Panc1 (cell line): ENCODE measurements at regions not wholly inside any gene's neighbourhood (a gene's known extent, or its start where the extent isn't known, plus 50 kb on each side); places are given as distances from the start of the nearest gene placed in this dataset.

Experiments used
- POLR2AphosphoS5 ChIP-seq: IDR thresholded peaks from 2 replicates; pipeline ENCODE4 v1.6.1; 2012; ENCODE audit warnings: mild to moderate bottlenecking, low read depth, low read length, moderate library complexity
- SIN3A ChIP-seq: IDR thresholded peaks from 2 replicates; pipeline ENCODE4 v1.6.1; 2012; ENCODE audit warnings: low read depth, mild to moderate bottlenecking, low read length, moderate library complexity, borderline replicate concordance; ENCODE audit not compliant: insufficient read depth
- TCF7L2 ChIP-seq: IDR thresholded peaks from 2 replicates; pipeline ENCODE4 v1.6.1; 2011; ENCODE audit warnings: mild to moderate bottlenecking, low read depth, low read length, inconsistent platforms
- TF ChIP-seq, protein P1 (sequence below): fragments of 450-650 bp; IDR thresholded peaks from 2 replicates; pipeline ENCODE4 v1.5.1; 2017; ENCODE audit warnings: mild to moderate bottlenecking
- TF ChIP-seq, protein P2 (sequence below), 2 experiments: IDR thresholded peaks; 2 replicates each; pipeline ENCODE4 v1.6.1; 2011 to 2012; ENCODE audit warnings: low read depth in 2 of 2, control low read depth in 1 of 2, low read length in 1 of 2, mild to moderate bottlenecking in 1 of 2, moderate library complexity in 1 of 2; ENCODE audit not compliant: insufficient read depth in 1 of 2

DNA sequence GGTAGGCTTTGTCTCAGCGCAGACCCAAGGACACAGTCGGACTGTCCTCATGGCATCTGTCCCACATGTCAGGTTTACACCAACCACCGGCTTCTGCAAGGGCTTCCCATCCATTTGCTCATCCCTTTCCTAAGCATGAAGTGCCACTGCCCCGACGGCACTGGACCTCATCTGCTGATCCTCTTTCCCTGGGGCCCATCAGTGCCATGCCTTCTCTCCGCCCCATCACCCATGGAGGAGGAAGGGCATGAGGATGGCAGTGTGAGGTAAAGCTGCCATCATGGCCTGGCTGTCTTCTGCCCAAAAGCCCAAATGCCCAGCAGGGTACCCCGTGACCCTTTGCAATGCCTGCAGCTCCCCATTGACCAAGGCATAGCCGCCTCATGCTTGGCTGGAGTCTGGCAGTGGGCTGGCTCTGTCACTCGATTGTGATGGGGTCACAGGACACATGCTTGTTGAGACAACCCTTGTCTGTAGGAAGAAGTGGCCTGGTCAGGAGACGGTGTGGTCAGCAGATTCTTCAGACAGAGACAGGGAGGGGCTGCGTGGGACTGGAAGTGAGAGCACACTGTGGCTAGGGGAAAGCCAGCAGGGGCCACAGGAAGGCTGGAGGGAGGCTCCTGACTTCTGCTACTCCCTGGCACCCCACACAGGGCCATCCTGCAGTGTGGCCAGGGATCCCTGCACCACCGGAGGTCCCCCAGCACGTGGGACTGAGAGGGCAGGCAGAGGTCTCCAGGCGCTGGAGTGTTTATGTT, 493.7 kb upstream of the HS6ST1 start:
- TF ChIP-seq, protein P1, sequence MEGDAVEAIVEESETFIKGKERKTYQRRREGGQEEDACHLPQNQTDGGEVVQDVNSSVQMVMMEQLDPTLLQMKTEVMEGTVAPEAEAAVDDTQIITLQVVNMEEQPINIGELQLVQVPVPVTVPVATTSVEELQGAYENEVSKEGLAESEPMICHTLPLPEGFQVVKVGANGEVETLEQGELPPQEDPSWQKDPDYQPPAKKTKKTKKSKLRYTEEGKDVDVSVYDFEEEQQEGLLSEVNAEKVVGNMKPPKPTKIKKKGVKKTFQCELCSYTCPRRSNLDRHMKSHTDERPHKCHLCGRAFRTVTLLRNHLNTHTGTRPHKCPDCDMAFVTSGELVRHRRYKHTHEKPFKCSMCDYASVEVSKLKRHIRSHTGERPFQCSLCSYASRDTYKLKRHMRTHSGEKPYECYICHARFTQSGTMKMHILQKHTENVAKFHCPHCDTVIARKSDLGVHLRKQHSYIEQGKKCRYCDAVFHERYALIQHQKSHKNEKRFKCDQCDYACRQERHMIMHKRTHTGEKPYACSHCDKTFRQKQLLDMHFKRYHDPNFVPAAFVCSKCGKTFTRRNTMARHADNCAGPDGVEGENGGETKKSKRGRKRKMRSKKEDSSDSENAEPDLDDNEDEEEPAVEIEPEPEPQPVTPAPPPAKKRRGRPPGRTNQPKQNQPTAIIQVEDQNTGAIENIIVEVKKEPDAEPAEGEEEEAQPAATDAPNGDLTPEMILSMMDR = no peak
- TF ChIP-seq POLR2AphosphoS5 (no peak), TCF7L2 (no peak), SIN3A (no peak)
- TF ChIP-seq, protein P2, sequence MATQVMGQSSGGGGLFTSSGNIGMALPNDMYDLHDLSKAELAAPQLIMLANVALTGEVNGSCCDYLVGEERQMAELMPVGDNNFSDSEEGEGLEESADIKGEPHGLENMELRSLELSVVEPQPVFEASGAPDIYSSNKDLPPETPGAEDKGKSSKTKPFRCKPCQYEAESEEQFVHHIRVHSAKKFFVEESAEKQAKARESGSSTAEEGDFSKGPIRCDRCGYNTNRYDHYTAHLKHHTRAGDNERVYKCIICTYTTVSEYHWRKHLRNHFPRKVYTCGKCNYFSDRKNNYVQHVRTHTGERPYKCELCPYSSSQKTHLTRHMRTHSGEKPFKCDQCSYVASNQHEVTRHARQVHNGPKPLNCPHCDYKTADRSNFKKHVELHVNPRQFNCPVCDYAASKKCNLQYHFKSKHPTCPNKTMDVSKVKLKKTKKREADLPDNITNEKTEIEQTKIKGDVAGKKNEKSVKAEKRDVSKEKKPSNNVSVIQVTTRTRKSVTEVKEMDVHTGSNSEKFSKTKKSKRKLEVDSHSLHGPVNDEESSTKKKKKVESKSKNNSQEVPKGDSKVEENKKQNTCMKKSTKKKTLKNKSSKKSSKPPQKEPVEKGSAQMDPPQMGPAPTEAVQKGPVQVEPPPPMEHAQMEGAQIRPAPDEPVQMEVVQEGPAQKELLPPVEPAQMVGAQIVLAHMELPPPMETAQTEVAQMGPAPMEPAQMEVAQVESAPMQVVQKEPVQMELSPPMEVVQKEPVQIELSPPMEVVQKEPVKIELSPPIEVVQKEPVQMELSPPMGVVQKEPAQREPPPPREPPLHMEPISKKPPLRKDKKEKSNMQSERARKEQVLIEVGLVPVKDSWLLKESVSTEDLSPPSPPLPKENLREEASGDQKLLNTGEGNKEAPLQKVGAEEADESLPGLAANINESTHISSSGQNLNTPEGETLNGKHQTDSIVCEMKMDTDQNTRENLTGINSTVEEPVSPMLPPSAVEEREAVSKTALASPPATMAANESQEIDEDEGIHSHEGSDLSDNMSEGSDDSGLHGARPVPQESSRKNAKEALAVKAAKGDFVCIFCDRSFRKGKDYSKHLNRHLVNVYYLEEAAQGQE (IDR thresholded peaks at IDR 0.05; ENCODE audit: insufficient read depth in 1 of 2, low read depth in 2 of 2, low read length in 1 of 2) = no peak
